22Rv1 (cell line): ENCODE measurements at regions not wholly inside any gene's neighbourhood (a gene's known extent, or its start where the extent isn't known, plus 50 kb on each side); places are given as distances from the start of the nearest gene placed in this dataset.

Source experiments
- H3K27ac ChIP-seq: fragments of 450-650 bp; 2 replicates; pipeline ENCODE4 v1.5.1; 2017
- CTCF ChIP-seq: fragments of 450-650 bp; IDR thresholded peaks from 2 replicates; pipeline ENCODE4 v1.5.1; 2017; ENCODE audit warnings: mild to moderate bottlenecking
- ZFX ChIP-seq: fragments of 450-650 bp; IDR thresholded peaks from 2 replicates; pipeline ENCODE4 v1.6.1; 2017; ENCODE audit warnings: antibody characterized with exemption, borderline replicate concordance

- TF ChIP-seq CTCF (no peak), ZFX (no peak)
- no peak overlapping the region for H3K27ac ChIP-seq
These were observed 76.9 kb upstream of the GLI2 start for GRCh38 chr2:120658770-120659158.

- TF ChIP-seq ZFX (no peak), CTCF (no peak)
- H3K27ac ChIP-seq = no peak overlapping the region
These were observed 76.2 kb upstream of the GLI2 start for GRCh38 chr2:120659275-120659977.

GRCh38 chr2:120660056-120660694, 75.5 kb upstream of the GLI2 start:
- no peak overlapping the region for H3K27ac ChIP-seq
- TF ChIP-seq CTCF = no peak
- TF ChIP-seq ZFX = no peak

GRCh38 chr2:120660771-120661459, 74.8 kb upstream of the GLI2 start:
- TF ChIP-seq CTCF = no peak
- TF ChIP-seq ZFX = no peak
- H3K27ac ChIP-seq = no peak overlapping the region

- H3K27ac ChIP-seq = no peak overlapping the region
These were observed 74.1 kb upstream of the GLI2 start for GRCh38 chr2:120661551-120661950.

GRCh38 chr2:120662046-120662445, 73.6 kb upstream of the GLI2 start:
- no peak for TF ChIP-seq ZFX
- TF ChIP-seq CTCF = no peak
- H3K27ac ChIP-seq = no peak overlapping the region

More at GRCh38 chr2:120661551-120661950, 74.1 kb upstream of the GLI2 start:
- TF ChIP-seq CTCF (no peak), ZFX (no peak)

- H3K27ac ChIP-seq = no peak overlapping the region
- TF ChIP-seq ZFX = no peak
- no peak for TF ChIP-seq CTCF
These were observed 72.9 kb upstream of the GLI2 start for GRCh38 chr2:120662746-120663145.
